Peyer's patch (tissue), 4 donors: ENCODE measurements at regions not wholly inside any gene's neighbourhood (a gene's known extent, or its start where the extent isn't known, plus 50 kb on each side); places are given as distances from the start of the nearest gene placed in this dataset.

Source experiments
- DNase-seq, 3 donors: peaks; one replicate each; pipeline ENCODE4 v3.0.0-alpha.2; 2017 to 2019
- H3K27ac ChIP-seq, 4 donors: fragments of 200-600 bp; sonication (generic); one replicate each; pipeline ENCODE4 v1.5.1; 2016 to 2019
- H3K27me3 ChIP-seq, 2 donors: fragments of 200-600 bp; sonication (generic); one replicate each; pipeline ENCODE4 v1.5.1; 2019
- H3K36me3 ChIP-seq, 3 donors: fragments of 200-600 bp; sonication (generic); one replicate each; pipeline ENCODE4 v1.5.1; 2016 to 2019
- H3K4me1 ChIP-seq, 4 donors: fragments of 200-600 bp; sonication (generic); one replicate each; pipeline ENCODE4 v1.5.1; 2016 to 2019
- H3K4me3 ChIP-seq, 4 donors: fragments of 200-600 bp; sonication (generic); 1 replicate in 3 of 4; 2 replicates in 1 of 4; pipeline ENCODE4 v1.5.1; 2016 to 2019; ENCODE audit warnings: mild to moderate bottlenecking in 1 of 4
- H3K9me3 ChIP-seq, 4 donors: fragments of 200-600 bp; sonication (generic); one replicate each; pipeline ENCODE4 v1.5.1; 2016 to 2019; ENCODE audit warnings: mild to moderate bottlenecking in 1 of 4
- CTCF ChIP-seq, 6 experiments: fragments of 450-650 bp in 4 of 6; fragments of 200-600 bp in 2 of 6; sonication (generic) in 1 of 6; IDR thresholded peaks; one replicate each; pipeline ENCODE4 v1.5.1; 2017 to 2019; ENCODE audit warnings: antibody characterized with exemption in 6 of 6, mild to moderate bottlenecking in 3 of 6, moderate library complexity in 1 of 6
- POLR2A ChIP-seq, 2 donors: fragments of 450-650 bp; IDR thresholded peaks; one replicate each; pipeline ENCODE4 v1.5.1; 2017; ENCODE audit warnings: antibody characterized with exemption in 2 of 2, mild to moderate bottlenecking in 2 of 2, moderate library complexity in 2 of 2

DNA sequence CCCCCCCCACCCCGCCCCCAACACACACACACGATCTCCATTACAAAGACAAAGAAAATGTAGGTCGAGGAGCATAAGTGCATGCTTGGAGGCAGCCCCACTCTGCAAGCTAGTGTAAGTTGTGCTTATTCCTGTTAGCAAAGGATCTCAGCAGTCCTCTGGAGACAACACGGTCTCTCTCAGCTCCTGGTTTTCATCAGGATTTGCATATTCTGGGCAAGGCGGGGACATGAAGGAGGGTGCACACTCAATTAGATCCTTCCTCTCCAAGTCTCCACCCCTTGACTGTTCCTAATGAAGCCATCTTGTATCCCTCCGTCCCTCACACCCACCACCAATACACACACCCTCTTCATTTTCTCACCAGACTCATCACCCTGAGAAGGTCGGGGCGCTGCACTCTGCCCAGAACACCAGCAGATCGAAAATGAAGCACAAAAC lies 63.8 kb downstream of the MRPL46 start:
- no peaks in the 10 kb centered on the region for H3K36me3 ChIP-seq
- H3K4me3 ChIP-seq: no peak overlapping the region
- no peaks in the 10 kb centered on the region for H3K27me3 ChIP-seq
- H3K4me1 ChIP-seq: no peaks in the 10 kb centered on the region
- H3K9me3 ChIP-seq: no peaks in the 10 kb centered on the region
- H3K27ac ChIP-seq: no peak overlapping the region
- no peak for TF ChIP-seq POLR2A (IDR thresholded peaks at IDR 0.05)
- no peak for TF ChIP-seq CTCF (IDR thresholded peaks at IDR 0.05)
- DNase-seq: no peak

- TF ChIP-seq CTCF (IDR thresholded peaks at IDR 0.05) (no peak), POLR2A (IDR thresholded peaks at IDR 0.05) (no peak)
- DNase-seq: peak in 1 of 3 donors; percentile 17
Measured at GRCh38 chr15:88401996-88402656, 65.1 kb downstream of the MRPL46 start.

GRCh38 chr15:88401251-88401995 lies 65.8 kb downstream of the MRPL46 start:
- Histone ChIP-seq H3K36me3 (no peaks in the 10 kb centered on the region), H3K4me1 (no peaks in the 10 kb centered on the region), H3K9me3 (no peaks in the 10 kb centered on the region), H3K27ac (peak overlapping the region in 1 of 4 donors; percentile 25), H3K27me3 (no peaks in the 10 kb centered on the region), H3K4me3 (no peak overlapping the region)
- TF ChIP-seq CTCF (IDR thresholded peaks at IDR 0.05) (no peak), POLR2A (IDR thresholded peaks at IDR 0.05) (no peak)
- no peak for DNase-seq

More at GRCh38 chr15:88401996-88402656, 65.1 kb downstream of the MRPL46 start:
- Histone ChIP-seq H3K36me3 (no peaks in the 10 kb centered on the region), H3K9me3 (no peaks in the 10 kb centered on the region), H3K27me3 (no peaks in the 10 kb centered on the region), H3K4me3 (no peak overlapping the region), H3K27ac (peak overlapping the region in 1 of 4 donors; percentile 25), H3K4me1 (no peaks in the 10 kb centered on the region)

GRCh38 chr15:88400591-88401250 lies 66.5 kb downstream of the MRPL46 start:
- TF ChIP-seq POLR2A (IDR thresholded peaks at IDR 0.05) (no peak), CTCF (IDR thresholded peaks at IDR 0.05) (no peak)
- no peaks in the 10 kb centered on the region for H3K4me1 ChIP-seq
- no peaks in the 10 kb centered on the region for H3K36me3 ChIP-seq
- H3K4me3 ChIP-seq: no peak overlapping the region
- H3K9me3 ChIP-seq: no peaks in the 10 kb centered on the region
- no peaks in the 10 kb centered on the region for H3K27me3 ChIP-seq
- DNase-seq: no peak
- peak overlapping the region in 1 of 4 donors; percentile 25 for H3K27ac ChIP-seq

DNA sequence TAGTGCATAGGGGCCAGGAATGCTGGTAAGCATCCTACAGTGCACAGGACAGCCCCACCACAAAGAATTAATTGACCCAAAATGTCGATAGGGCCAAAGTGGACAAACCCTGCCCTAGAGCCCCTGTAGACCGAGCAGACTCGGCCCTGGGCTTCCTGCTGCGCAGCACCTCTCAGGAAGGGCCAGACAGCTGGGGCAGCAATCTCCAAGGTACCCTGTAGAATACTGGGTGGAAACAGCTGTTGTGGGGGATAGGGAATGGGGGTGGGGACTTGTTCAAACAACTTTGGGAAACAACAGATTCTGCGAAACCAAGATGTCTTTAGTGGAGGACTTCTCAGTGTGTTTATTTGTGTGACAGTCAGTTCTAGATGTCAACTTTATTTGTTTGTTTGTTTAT lies 67.1 kb downstream of the MRPL46 start:
- DNase-seq: no peak
- no peak for TF ChIP-seq CTCF (IDR thresholded peaks at IDR 0.05)
- no peak for TF ChIP-seq POLR2A (IDR thresholded peaks at IDR 0.05)
- Histone ChIP-seq H3K36me3 (no peaks in the 10 kb centered on the region), H3K4me3 (no peak overlapping the region), H3K9me3 (no peaks in the 10 kb centered on the region), H3K27ac (no peak overlapping the region), H3K27me3 (no peaks in the 10 kb centered on the region), H3K4me1 (no peaks in the 10 kb centered on the region)
